Tibial artery (tissue), 4 donors: ENCODE measurements at regions not wholly inside any gene's neighbourhood (a gene's known extent, or its start where the extent isn't known, plus 50 kb on each side); places are given as distances from the start of the nearest gene placed in this dataset.
A peak's percentile ranks its signal among the peaks of the same experiment; 100 is the strongest.

ENCODE experiments used
- DNase-seq, 2 donors: peaks; one replicate each; pipeline ENCODE4 v3.0.0-alpha.2; 2019
- H3K27ac ChIP-seq, 2 donors: fragments of 200-600 bp; sonication (generic) in 1 of 2; 1 replicate in 1 of 2; 2 replicates in 1 of 2; pipeline ENCODE4 v1.5.1; 2018 to 2019; ENCODE audit warnings: mild to moderate bottlenecking in 1 of 2
- H3K27me3 ChIP-seq, 2 donors: fragments of 200-600 bp; sonication (generic) in 1 of 2; one replicate each; pipeline versions ENCODE4 v1.5.1 to v1.6.0; 2016 to 2019
- H3K36me3 ChIP-seq, 3 donors: fragments of 200-600 bp; sonication (generic) in 2 of 3; one replicate each; pipeline ENCODE4 v1.5.1; 2016 to 2019; ENCODE audit warnings: mild to moderate bottlenecking in 2 of 3
- H3K4me1 ChIP-seq, 4 donors: fragments of 200-600 bp; sonication (generic) in 2 of 4; 1 replicate in 3 of 4; 2 replicates in 1 of 4; pipeline ENCODE4 v1.5.1; 2016 to 2019
- H3K4me3 ChIP-seq, 2 donors: fragments of 200-600 bp; sonication (generic) in 1 of 2; 1 replicate in 1 of 2; 2 replicates in 1 of 2; pipeline ENCODE4 v1.5.1; 2018 to 2019; ENCODE audit warnings: mild to moderate bottlenecking in 2 of 2
- H3K9me3 ChIP-seq, 3 donors: fragments of 200-600 bp; sonication (generic) in 1 of 3; one replicate each; pipeline ENCODE4 v1.5.1; 2016 to 2019
- intact Hi-C: fragments of 100-400 bp; cut with DNase I; formaldehyde crosslinking; loops from one replicate; pipeline ENCODE4 v1.15.0; 2023; ENCODE audit warnings: low total_unique reads
- TF ChIP-seq, protein P1 (sequence below), 2 experiments: fragments of 200-600 bp in 1 of 2; fragments of 450-650 bp in 1 of 2; IDR thresholded peaks; one replicate each; pipeline ENCODE4 v1.5.1; 2017 to 2019; ENCODE audit warnings: antibody characterized with exemption in 2 of 2, mild to moderate bottlenecking in 1 of 2, moderate library complexity in 1 of 2

DNA sequence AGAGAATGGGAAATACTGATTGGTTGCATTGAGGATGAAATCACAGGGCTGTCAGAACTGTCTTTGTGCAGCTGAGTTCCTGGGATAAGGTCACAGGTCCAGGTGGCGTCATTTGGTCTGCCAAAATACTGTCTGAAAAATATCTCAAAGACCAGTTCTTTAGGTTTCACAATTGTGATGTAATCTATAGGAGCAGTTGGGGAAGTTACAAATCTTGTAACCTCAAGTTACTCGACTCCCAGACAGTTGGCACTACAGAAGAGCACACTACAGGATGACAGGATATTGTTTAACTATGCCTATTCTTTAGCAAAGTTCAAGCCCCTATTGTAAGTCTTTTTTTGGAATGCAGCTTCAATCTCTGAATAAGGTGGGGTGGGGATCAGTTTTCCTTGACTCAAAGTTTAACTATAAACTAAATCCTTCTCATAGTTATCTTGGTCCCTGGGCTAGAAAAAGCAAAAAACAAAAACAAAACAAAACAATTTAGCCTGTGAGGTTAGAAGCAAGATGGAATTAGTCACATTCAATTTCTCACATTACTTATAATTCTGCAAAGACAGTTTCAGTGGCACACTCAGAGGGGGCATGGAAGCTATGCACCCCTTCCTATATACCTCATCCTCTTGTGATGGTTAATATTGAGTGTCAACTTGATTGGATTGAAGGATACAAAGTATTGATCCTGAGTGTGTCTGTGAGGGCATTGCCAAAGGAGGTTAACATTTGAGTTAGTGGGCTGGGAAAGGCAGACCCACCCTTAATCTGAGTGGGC is 276.0 kb downstream of the AUH start:
- TF ChIP-seq, protein P1, sequence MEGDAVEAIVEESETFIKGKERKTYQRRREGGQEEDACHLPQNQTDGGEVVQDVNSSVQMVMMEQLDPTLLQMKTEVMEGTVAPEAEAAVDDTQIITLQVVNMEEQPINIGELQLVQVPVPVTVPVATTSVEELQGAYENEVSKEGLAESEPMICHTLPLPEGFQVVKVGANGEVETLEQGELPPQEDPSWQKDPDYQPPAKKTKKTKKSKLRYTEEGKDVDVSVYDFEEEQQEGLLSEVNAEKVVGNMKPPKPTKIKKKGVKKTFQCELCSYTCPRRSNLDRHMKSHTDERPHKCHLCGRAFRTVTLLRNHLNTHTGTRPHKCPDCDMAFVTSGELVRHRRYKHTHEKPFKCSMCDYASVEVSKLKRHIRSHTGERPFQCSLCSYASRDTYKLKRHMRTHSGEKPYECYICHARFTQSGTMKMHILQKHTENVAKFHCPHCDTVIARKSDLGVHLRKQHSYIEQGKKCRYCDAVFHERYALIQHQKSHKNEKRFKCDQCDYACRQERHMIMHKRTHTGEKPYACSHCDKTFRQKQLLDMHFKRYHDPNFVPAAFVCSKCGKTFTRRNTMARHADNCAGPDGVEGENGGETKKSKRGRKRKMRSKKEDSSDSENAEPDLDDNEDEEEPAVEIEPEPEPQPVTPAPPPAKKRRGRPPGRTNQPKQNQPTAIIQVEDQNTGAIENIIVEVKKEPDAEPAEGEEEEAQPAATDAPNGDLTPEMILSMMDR (IDR thresholded peaks at IDR 0.05): no peak
- H3K36me3 ChIP-seq: no peaks in the 10 kb centered on the region
- no peaks in the 10 kb centered on the region for H3K4me1 ChIP-seq
- DNase-seq: no peak
- no peak overlapping the region for H3K4me3 ChIP-seq
- no peaks in the 10 kb centered on the region for H3K9me3 ChIP-seq
- no peak overlapping the region for H3K27ac ChIP-seq
- H3K27me3 ChIP-seq: no peaks in the 10 kb centered on the region
- intact Hi-C loops: no loop called here

DNA sequence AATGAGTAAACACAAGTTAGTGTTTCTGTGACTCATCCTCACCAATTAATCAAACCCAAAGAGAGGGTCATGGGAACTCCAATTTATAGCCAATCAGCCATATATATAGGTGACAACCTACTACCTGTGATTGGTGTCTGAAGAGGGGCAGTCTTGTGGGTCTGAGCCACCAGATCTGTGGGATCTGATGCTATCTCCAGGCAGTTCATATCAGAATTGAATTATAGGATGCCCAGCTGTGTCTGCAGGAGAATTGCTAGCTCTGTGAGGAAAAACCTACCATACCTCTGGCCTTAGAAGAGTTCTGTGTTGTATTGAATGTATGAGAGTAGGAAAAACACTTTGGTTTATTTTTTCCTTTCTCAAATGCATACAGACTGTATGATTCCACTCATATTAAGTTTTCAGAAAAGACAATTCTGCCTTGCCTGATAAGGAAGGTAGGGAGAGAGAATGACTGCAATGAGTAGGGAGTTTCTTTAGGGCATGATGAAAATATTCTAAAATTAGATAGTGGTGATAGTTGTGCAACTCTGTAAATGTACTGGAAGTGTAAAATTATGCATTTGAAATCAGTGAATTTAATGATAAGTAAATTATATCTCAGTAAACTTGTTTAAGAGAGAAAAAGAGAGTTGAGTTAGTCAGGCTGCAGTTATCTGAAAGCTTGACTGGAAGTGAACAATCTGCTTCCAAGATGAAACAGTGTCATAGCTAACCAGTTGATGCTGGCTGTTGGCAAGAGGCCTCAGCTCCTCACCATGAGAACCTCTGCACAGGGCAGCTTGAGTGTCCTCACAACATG is 274.9 kb downstream of the AUH start:
- no peak for DNase-seq
- H3K4me3 ChIP-seq: no peak overlapping the region
- TF ChIP-seq, protein P1 (IDR thresholded peaks at IDR 0.05): no peak
- intact Hi-C loops: no loop called here
- no peaks in the 10 kb centered on the region for H3K36me3 ChIP-seq
- H3K4me1 ChIP-seq: no peaks in the 10 kb centered on the region
- no peaks in the 10 kb centered on the region for H3K27me3 ChIP-seq
- H3K27ac ChIP-seq: no peak overlapping the region
- no peaks in the 10 kb centered on the region for H3K9me3 ChIP-seq

DNA sequence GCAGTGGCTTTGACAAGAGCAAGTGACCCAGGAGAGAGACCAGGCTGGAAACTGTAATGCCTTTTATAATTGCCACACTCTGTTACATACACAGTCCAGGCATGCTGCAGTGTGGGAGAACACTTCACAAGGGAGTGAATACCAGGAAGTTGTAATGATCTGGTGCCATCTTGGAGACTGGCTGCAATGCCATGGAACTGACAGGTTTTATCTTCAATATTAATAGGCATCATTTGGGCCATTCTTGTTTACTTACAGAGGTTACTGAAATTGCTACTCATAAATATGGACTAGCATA is 274.3 kb downstream of the AUH start:
- no peaks in the 10 kb centered on the region for H3K27me3 ChIP-seq

DNA sequence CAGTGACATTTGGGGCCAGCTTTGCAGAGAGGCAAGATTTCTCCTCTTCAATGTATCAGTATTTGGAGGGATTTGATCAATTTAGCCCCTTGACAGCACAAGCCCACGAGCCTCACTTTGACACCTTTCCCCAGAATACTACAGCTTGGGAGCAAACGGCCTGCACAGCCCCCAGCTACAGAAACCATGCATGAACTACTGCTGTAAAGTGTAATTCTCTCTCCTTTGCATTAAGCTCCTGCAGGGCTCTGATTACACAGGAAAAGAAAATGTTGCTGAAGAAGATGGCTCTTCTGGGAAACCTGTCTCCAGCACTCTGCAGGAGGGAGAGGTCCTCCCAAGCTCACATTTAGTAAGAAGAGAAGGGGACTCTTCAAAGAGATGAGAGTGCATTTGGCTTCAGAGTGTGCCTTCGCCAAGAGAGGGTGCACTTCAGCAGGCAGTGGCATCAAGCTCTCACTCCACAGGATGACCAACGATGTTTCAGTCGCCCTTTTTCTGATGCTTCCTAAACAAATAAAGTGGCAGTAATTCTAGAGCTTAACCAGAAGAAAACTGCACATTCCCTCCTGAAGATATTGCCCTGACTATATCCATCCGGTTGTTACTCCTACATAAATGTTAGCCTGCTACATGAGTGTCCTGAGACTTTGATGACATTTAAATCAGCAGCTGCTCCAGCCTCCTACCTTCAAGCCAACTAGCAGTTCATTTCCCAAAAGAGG is 272.2 kb downstream of the AUH start:
- H3K9me3 ChIP-seq: peaks cover 0 to 8% (median 3%) of the 10 kb centered on the region in 3 donors
- H3K36me3 ChIP-seq: no peaks in the 10 kb centered on the region
- no peaks in the 10 kb centered on the region for H3K4me1 ChIP-seq
- TF ChIP-seq, protein P1 (IDR thresholded peaks at IDR 0.05): peak; percentile 24 to 43
- H3K4me3 ChIP-seq: no peak overlapping the region
- no peak for DNase-seq
- no peaks in the 10 kb centered on the region for H3K27me3 ChIP-seq
- H3K27ac ChIP-seq: no peak overlapping the region
- intact Hi-C loops: loop anchor here (5.0 kb wide), 1 partner anchor 343 kb away; no protein-coding TSS in a partner anchor

More for the DNA sequence above, 274.3 kb downstream of the AUH start:
- Histone ChIP-seq H3K9me3 (no peaks in the 10 kb centered on the region), H3K36me3 (no peaks in the 10 kb centered on the region), H3K4me1 (no peaks in the 10 kb centered on the region), H3K27ac (no peak overlapping the region), H3K4me3 (no peak overlapping the region)
- DNase-seq: no peak
- TF ChIP-seq, protein P1 (IDR thresholded peaks at IDR 0.05): no peak
- intact Hi-C loops: no loop called here

DNA sequence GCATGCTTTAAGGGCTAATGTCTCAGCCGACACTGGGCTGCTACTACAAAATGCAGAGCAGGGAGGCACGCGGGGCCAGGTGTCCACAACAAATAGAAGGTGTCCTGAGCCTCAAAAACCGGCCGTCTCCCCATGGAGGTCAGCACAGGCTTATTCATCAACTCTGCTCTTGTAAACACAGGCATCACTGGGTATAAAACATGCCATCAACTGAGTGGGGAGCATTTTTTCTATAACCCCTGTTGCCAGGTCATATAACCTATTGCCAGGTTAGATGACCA is 271.6 kb downstream of the AUH start:
- intact Hi-C loops: loop anchor here (5.0 kb wide), 1 partner anchor 342 kb away; no protein-coding TSS in a partner anchor

More for the DNA sequence above, 271.6 kb downstream of the AUH start:
- DNase-seq: no peak
- no peaks in the 10 kb centered on the region for H3K36me3 ChIP-seq
- H3K27me3 ChIP-seq: no peaks in the 10 kb centered on the region
- H3K9me3 ChIP-seq: peaks cover 0 to 8% (median 3%) of the 10 kb centered on the region in 3 donors
- TF ChIP-seq, protein P1 (IDR thresholded peaks at IDR 0.05): no peak
- no peaks in the 10 kb centered on the region for H3K4me1 ChIP-seq
- no peak overlapping the region for H3K4me3 ChIP-seq
- no peak overlapping the region for H3K27ac ChIP-seq
